Neural progenitor cell (in vitro differentiated cells): ENCODE measurements at regions not wholly inside any gene's neighbourhood (a gene's known extent, or its start where the extent isn't known, plus 50 kb on each side); places are given as distances from the start of the nearest gene placed in this dataset.
A peak's percentile ranks its signal among the peaks of the same experiment; 100 is the strongest.

Experiments
- DNase-seq: peaks from one replicate; pipeline ENCODE4 v3.0.0-alpha.2; 2016; ENCODE audit warnings: low spot score
- H2AFZ ChIP-seq: fragments of 200-600 bp; sonication (generic); replicated peaks from 2 replicates; pipeline ENCODE4 v1.6.1; 2016; ENCODE audit warnings: antibody characterized with exemption
- H3F3A ChIP-seq: fragments of 200-600 bp; sonication (generic); 2 replicates; pipeline ENCODE4 v1.6.1; 2016; ENCODE audit warnings: antibody characterized with exemption, low read depth
- H3K27ac ChIP-seq: fragments of 200-600 bp; sonication (generic); 2 replicates; pipeline ENCODE4 v1.5.1; 2016; ENCODE audit warnings: mild to moderate bottlenecking
- H3K27me3 ChIP-seq: fragments of 200-600 bp; sonication (generic); 2 replicates; pipeline ENCODE4 v1.6.1; 2016; ENCODE audit warnings: mild to moderate bottlenecking, moderate library complexity
- H3K36me3 ChIP-seq: fragments of 200-600 bp; sonication (generic); 2 replicates; pipeline ENCODE4 v1.5.1; 2016
- H3K4me1 ChIP-seq: fragments of 200-600 bp; sonication (generic); 2 replicates; pipeline ENCODE4 v1.6.1; 2016; ENCODE audit warnings: mixed run types
- H3K4me2 ChIP-seq: fragments of 200-600 bp; sonication (generic); 2 replicates; pipeline ENCODE4 v1.6.1; 2016
- H3K4me3 ChIP-seq: fragments of 200-600 bp; sonication (generic); 2 replicates; pipeline ENCODE4 v1.5.1; 2016
- H3K79me2 ChIP-seq: fragments of 200-600 bp; sonication (generic); 2 replicates; pipeline ENCODE4 v1.6.1; 2016; ENCODE audit warnings: low read depth
- H3K9ac ChIP-seq: fragments of 200-600 bp; sonication (generic); 2 replicates; pipeline ENCODE4 v1.6.1; 2016
- H3K9me3 ChIP-seq: fragments of 200-600 bp; sonication (generic); 2 replicates; pipeline ENCODE4 v1.5.1; 2016; ENCODE audit warnings: low read depth
- H4K20me1 ChIP-seq: fragments of 200-600 bp; sonication (generic); 2 replicates; pipeline ENCODE4 v1.6.1; 2016; ENCODE audit warnings: low read depth
- H3K27ac Mint-ChIP-seq: 3 replicates; pipeline ENCODE4 v1.8.0; 2021; ENCODE audit warnings: mixed read lengths
- H3K27me3 Mint-ChIP-seq: 2 replicates; pipeline ENCODE4 v1.8.0; 2022; ENCODE audit warnings: low read depth, mild to moderate bottlenecking, inconsistent platforms, moderate library complexity, mixed read lengths; ENCODE audit not compliant: insufficient read depth
- H3K36me3 Mint-ChIP-seq: 3 replicates; pipeline ENCODE4 v1.8.0; 2021; ENCODE audit warnings: mixed read lengths
- H3K4me1 Mint-ChIP-seq: 3 replicates; pipeline ENCODE4 v1.8.0; 2021; ENCODE audit warnings: mixed read lengths
- H3K4me3 Mint-ChIP-seq: 3 replicates; pipeline ENCODE4 v1.8.0; 2021; ENCODE audit warnings: mild to moderate bottlenecking, moderate library complexity, mixed read lengths
- H3K9me3 Mint-ChIP-seq: 3 replicates; pipeline ENCODE4 v1.8.0; 2020; ENCODE audit warnings: mixed read lengths
- CTCF ChIP-seq: fragments of 200-600 bp; sonication (generic); IDR thresholded peaks from 2 replicates; pipeline ENCODE4 v1.5.1; 2017; ENCODE audit warnings: antibody characterized with exemption, mild to moderate bottlenecking
- EZH2 ChIP-seq: fragments of 200-600 bp; sonication (generic); IDR thresholded peaks from 2 replicates; pipeline ENCODE4 v1.6.1; 2017; ENCODE audit warnings: antibody characterized with exemption, mild to moderate bottlenecking, moderate library complexity
- EZH2phosphoT487 ChIP-seq: fragments of 200-600 bp; sonication (generic); IDR thresholded peaks from 2 replicates; pipeline ENCODE4 v1.6.1; 2017; ENCODE audit warnings: antibody characterized with exemption

GRCh38 chr7:13288516-13288915 is 601.1 kb downstream of the ARL4A start:
- Histone ChIP-seq H3F3A (no peaks in the 10 kb centered on the region), H3K79me2 (no peaks in the 10 kb centered on the region), H3K4me2 (no peak overlapping the region), H3K27ac (no peak overlapping the region), H3K9ac (no peak overlapping the region), H4K20me1 (no peaks in the 10 kb centered on the region), H2AFZ (no peak overlapping the region), H3K4me1 (no peaks in the 10 kb centered on the region), H3K27me3 (no peaks in the 10 kb centered on the region), H3K36me3 (no peaks in the 10 kb centered on the region), H3K4me3 (no peak overlapping the region), H3K9me3 (no peaks in the 10 kb centered on the region)
- Mint-ChIP-seq H3K36me3 (no peaks in the 10 kb centered on the region), H3K4me1 (peaks cover 8% of the 10 kb centered on the region), H3K27me3 (no peaks in the 10 kb centered on the region), H3K9me3 (no peaks in the 10 kb centered on the region), H3K4me3 (no peak overlapping the region), H3K27ac (peak overlapping the region; percentile 44)
- DNase-seq = no peak
- TF ChIP-seq EZH2phosphoT487 (no peak), CTCF (no peak), EZH2 (no peak)

GRCh38 chr7:13290975-13291374 is 603.5 kb downstream of the ARL4A start:
- Histone ChIP-seq H3K27me3 (no peaks in the 10 kb centered on the region), H3K9ac (no peak overlapping the region), H3K79me2 (no peaks in the 10 kb centered on the region), H3K4me3 (no peak overlapping the region), H3K27ac (no peak overlapping the region), H3F3A (no peaks in the 10 kb centered on the region), H3K4me2 (no peak overlapping the region), H3K4me1 (no peaks in the 10 kb centered on the region), H3K36me3 (no peaks in the 10 kb centered on the region), H2AFZ (no peak overlapping the region), H4K20me1 (no peaks in the 10 kb centered on the region), H3K9me3 (no peaks in the 10 kb centered on the region)
- Mint-ChIP-seq H3K4me1 (peaks cover 8% of the 10 kb centered on the region), H3K27me3 (no peaks in the 10 kb centered on the region), H3K9me3 (no peaks in the 10 kb centered on the region), H3K27ac (no peak overlapping the region), H3K36me3 (no peaks in the 10 kb centered on the region), H3K4me3 (no peak overlapping the region)
- no peak for DNase-seq
- TF ChIP-seq EZH2phosphoT487 (no peak), CTCF (no peak), EZH2 (no peak)

GRCh38 chr7:13293264-13294002 is 606.0 kb downstream of the ARL4A start:
- Mint-ChIP-seq H3K9me3 (no peaks in the 10 kb centered on the region), H3K4me1 (peaks cover 8% of the 10 kb centered on the region), H3K27ac (no peak overlapping the region), H3K27me3 (no peaks in the 10 kb centered on the region), H3K36me3 (no peaks in the 10 kb centered on the region), H3K4me3 (no peak overlapping the region)
- H3K27me3 ChIP-seq = no peaks in the 10 kb centered on the region
- H3K4me3 ChIP-seq = no peak overlapping the region
- H3K4me2 ChIP-seq = no peak overlapping the region
- H2AFZ ChIP-seq = no peak overlapping the region
- H3K27ac ChIP-seq = no peak overlapping the region
- no peaks in the 10 kb centered on the region for H3F3A ChIP-seq
- H3K9ac ChIP-seq = no peak overlapping the region
- no peak for DNase-seq
- H4K20me1 ChIP-seq = no peaks in the 10 kb centered on the region
- no peaks in the 10 kb centered on the region for H3K79me2 ChIP-seq
- no peaks in the 10 kb centered on the region for H3K36me3 ChIP-seq
- TF ChIP-seq EZH2 = no peak
- no peak for TF ChIP-seq CTCF
- no peak for TF ChIP-seq EZH2phosphoT487
- no peaks in the 10 kb centered on the region for H3K4me1 ChIP-seq
- no peaks in the 10 kb centered on the region for H3K9me3 ChIP-seq
